ENCODE measurements at regions not wholly inside any gene's neighbourhood (a gene's known extent, or its start where the extent isn't known, plus 50 kb on each side); places are given as distances from the start of the nearest gene placed in this dataset.

- TF ChIP-seq, protein P1, sequence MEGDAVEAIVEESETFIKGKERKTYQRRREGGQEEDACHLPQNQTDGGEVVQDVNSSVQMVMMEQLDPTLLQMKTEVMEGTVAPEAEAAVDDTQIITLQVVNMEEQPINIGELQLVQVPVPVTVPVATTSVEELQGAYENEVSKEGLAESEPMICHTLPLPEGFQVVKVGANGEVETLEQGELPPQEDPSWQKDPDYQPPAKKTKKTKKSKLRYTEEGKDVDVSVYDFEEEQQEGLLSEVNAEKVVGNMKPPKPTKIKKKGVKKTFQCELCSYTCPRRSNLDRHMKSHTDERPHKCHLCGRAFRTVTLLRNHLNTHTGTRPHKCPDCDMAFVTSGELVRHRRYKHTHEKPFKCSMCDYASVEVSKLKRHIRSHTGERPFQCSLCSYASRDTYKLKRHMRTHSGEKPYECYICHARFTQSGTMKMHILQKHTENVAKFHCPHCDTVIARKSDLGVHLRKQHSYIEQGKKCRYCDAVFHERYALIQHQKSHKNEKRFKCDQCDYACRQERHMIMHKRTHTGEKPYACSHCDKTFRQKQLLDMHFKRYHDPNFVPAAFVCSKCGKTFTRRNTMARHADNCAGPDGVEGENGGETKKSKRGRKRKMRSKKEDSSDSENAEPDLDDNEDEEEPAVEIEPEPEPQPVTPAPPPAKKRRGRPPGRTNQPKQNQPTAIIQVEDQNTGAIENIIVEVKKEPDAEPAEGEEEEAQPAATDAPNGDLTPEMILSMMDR (IDR thresholded peaks at IDR 0.05), result no peak
- no peak for TF ChIP-seq POLR2A (IDR thresholded peaks at IDR 0.05)
Observed at GRCh38 chr6:24052590-24052961, 73.4 kb upstream of the NRSN1 start.
